B cell (primary cell): ENCODE measurements at regions not wholly inside any gene's neighbourhood (a gene's known extent, or its start where the extent isn't known, plus 50 kb on each side); places are given as distances from the start of the nearest gene placed in this dataset.

Experiments
- EZH2 ChIP-seq: IDR thresholded peaks from 2 replicates; pipeline ENCODE4 v1.6.1; 2012; ENCODE audit warnings: borderline replicate concordance, low read depth, mild to moderate bottlenecking, moderate library complexity, low read length; ENCODE audit not compliant: insufficient read depth, poor library complexity, severe bottlenecking
- TF ChIP-seq, protein P1 (sequence below): fragments of 200-600 bp; IDR thresholded peaks from one replicate; pipeline ENCODE4 v1.8.0; 2022; ENCODE audit warnings: antibody characterized with exemption, mild to moderate bottlenecking

DNA sequence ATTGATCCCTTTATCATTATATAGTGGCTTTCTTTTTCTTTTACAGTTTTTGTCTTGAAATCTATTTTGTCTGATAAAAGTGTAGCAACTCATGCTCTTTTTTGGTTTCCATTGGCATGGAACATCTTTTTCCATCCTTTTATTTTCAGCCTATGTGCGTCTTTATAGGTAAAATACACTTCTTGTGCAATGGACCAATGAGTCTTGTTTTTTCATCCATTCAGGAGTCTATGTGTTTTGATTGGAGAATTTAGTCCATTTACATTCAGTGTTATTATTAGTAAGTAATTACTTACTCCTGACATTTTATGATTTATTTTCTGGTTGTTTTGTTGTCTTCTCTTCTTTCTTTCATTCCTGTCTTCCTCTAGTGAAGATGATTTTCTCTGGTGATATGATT is 66.4 kb upstream of the IL2 start:
- TF ChIP-seq, protein P1, sequence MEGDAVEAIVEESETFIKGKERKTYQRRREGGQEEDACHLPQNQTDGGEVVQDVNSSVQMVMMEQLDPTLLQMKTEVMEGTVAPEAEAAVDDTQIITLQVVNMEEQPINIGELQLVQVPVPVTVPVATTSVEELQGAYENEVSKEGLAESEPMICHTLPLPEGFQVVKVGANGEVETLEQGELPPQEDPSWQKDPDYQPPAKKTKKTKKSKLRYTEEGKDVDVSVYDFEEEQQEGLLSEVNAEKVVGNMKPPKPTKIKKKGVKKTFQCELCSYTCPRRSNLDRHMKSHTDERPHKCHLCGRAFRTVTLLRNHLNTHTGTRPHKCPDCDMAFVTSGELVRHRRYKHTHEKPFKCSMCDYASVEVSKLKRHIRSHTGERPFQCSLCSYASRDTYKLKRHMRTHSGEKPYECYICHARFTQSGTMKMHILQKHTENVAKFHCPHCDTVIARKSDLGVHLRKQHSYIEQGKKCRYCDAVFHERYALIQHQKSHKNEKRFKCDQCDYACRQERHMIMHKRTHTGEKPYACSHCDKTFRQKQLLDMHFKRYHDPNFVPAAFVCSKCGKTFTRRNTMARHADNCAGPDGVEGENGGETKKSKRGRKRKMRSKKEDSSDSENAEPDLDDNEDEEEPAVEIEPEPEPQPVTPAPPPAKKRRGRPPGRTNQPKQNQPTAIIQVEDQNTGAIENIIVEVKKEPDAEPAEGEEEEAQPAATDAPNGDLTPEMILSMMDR: no peak
- TF ChIP-seq EZH2: no peak
